ENCODE measurements at regions not wholly inside any gene's neighbourhood (a gene's known extent, or its start where the extent isn't known, plus 50 kb on each side); places are given as distances from the start of the nearest gene placed in this dataset.

DNA sequence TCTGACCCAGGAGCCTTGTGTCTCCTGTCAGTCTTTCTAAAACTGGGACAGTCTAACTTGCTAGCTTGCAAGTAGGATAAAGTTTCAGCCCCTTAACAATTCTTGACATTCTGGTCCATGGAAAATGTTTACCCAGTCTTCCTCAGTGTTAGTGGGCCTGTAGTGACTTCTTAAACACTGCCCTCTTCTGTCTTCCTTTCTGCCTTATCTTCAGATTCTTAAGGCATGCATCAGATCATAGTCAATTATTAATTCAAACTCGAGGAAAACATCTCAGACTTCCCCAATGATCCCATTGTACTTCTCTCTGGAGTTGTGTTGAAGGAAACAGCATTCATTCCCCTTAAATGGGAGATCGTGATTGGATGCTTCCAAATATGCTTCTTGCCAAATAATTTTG lies 1199.8 kb downstream of the DTWD2 start:
- no peaks in the 10 kb centered on the region for H4K20me1 ChIP-seq (ENCODE audit: control insufficient read depth, insufficient read depth)
- POLR2A ChIA-PET = no interaction called here
- no peaks in the 10 kb centered on the region for H3K4me1 ChIP-seq (ENCODE audit: control insufficient read depth, insufficient read depth, low read length)
- no peak overlapping the region for H3K27ac ChIP-seq (ENCODE audit: control insufficient read depth, insufficient read depth)
- no peak for ATAC-seq
- no peak for DNase-seq (ENCODE audit: low read depth, low spot score)
- FAIRE-seq = no peak
- H2AFZ ChIP-seq (ENCODE audit: control insufficient read depth, low read depth, low read length) = no peak overlapping the region
- no peak overlapping the region for H3K4me2 ChIP-seq (ENCODE audit: control insufficient read depth, insufficient read depth)
- no peaks in the 10 kb centered on the region for H3K79me2 ChIP-seq (ENCODE audit: control insufficient read depth, insufficient read depth, low read length)
- 0% methylated on average over 2 of the region's 2 CpGs for WGBS (ENCODE audit: insufficient coverage, insufficient replicate concordance, low lambda C conversion rate, missing lambda C conversion rate)
- no peak overlapping the region for H3K4me3 ChIP-seq
- H3K9me3 ChIP-seq (replicated peaks; ENCODE audit: control insufficient read depth, insufficient read depth, low read length) = no peaks in the 10 kb centered on the region
- H3K36me3 ChIP-seq (ENCODE audit: control insufficient read depth in 2 of 2, insufficient read depth in 2 of 2, low read length in 1 of 2) = no peaks in the 10 kb centered on the region
- RAD21 ChIA-PET (ENCODE audit: unreplicated experiment) = no interaction called here
- no TSS peak for BruUV-seq (replicated peaks)
- SMC1A ChIA-PET (ENCODE audit: uncharacterized antibody, unreplicated experiment) = no interaction called here
- H3K9ac ChIP-seq (ENCODE audit: control insufficient read depth, insufficient read depth, low read length) = no peak overlapping the region
- in situ Hi-C loops (cut with MboI) = no loop called here
- CTCF ChIA-PET = no interaction called here
- no peaks in the 10 kb centered on the region for H3K27me3 ChIP-seq (replicated peaks in 1 of 2; ENCODE audit: control insufficient read depth in 2 of 2, insufficient read depth in 2 of 2, low read length in 1 of 2)
- intact Hi-C loops (cut with micrococcal nuclease; ENCODE audit: unreplicated experiment) = no loop called here
- no peak for TF ChIP-seq ZSCAN29 (IDR thresholded peaks at IDR 0.05)
- TF ChIP-seq FOXM1 (IDR thresholded peaks at IDR 0.05; ENCODE audit: low read depth, low read length) = no peak
- no peak for TF ChIP-seq PBX3 (IDR thresholded peaks at IDR 0.05; ENCODE audit: insufficient replicate concordance, low read depth, low read length)
- no peak for TF ChIP-seq E4F1 (IDR thresholded peaks at IDR 0.05; ENCODE audit: borderline replicate concordance, partially characterized antibody)
- TF ChIP-seq, protein P1, sequence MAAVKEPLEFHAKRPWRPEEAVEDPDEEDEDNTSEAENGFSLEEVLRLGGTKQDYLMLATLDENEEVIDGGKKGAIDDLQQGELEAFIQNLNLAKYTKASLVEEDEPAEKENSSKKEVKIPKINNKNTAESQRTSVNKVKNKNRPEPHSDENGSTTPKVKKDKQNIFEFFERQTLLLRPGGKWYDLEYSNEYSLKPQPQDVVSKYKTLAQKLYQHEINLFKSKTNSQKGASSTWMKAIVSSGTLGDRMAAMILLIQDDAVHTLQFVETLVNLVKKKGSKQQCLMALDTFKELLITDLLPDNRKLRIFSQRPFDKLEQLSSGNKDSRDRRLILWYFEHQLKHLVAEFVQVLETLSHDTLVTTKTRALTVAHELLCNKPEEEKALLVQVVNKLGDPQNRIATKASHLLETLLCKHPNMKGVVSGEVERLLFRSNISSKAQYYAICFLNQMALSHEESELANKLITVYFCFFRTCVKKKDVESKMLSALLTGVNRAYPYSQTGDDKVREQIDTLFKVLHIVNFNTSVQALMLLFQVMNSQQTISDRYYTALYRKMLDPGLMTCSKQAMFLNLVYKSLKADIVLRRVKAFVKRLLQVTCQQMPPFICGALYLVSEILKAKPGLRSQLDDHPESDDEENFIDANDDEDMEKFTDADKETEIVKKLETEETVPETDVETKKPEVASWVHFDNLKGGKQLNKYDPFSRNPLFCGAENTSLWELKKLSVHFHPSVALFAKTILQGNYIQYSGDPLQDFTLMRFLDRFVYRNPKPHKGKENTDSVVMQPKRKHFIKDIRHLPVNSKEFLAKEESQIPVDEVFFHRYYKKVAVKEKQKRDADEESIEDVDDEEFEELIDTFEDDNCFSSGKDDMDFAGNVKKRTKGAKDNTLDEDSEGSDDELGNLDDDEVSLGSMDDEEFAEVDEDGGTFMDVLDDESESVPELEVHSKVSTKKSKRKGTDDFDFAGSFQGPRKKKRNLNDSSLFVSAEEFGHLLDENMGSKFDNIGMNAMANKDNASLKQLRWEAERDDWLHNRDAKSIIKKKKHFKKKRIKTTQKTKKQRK (IDR thresholded peaks at IDR 0.05; ENCODE audit: low read depth, low read length) = no peak
- TF ChIP-seq, protein P2, sequence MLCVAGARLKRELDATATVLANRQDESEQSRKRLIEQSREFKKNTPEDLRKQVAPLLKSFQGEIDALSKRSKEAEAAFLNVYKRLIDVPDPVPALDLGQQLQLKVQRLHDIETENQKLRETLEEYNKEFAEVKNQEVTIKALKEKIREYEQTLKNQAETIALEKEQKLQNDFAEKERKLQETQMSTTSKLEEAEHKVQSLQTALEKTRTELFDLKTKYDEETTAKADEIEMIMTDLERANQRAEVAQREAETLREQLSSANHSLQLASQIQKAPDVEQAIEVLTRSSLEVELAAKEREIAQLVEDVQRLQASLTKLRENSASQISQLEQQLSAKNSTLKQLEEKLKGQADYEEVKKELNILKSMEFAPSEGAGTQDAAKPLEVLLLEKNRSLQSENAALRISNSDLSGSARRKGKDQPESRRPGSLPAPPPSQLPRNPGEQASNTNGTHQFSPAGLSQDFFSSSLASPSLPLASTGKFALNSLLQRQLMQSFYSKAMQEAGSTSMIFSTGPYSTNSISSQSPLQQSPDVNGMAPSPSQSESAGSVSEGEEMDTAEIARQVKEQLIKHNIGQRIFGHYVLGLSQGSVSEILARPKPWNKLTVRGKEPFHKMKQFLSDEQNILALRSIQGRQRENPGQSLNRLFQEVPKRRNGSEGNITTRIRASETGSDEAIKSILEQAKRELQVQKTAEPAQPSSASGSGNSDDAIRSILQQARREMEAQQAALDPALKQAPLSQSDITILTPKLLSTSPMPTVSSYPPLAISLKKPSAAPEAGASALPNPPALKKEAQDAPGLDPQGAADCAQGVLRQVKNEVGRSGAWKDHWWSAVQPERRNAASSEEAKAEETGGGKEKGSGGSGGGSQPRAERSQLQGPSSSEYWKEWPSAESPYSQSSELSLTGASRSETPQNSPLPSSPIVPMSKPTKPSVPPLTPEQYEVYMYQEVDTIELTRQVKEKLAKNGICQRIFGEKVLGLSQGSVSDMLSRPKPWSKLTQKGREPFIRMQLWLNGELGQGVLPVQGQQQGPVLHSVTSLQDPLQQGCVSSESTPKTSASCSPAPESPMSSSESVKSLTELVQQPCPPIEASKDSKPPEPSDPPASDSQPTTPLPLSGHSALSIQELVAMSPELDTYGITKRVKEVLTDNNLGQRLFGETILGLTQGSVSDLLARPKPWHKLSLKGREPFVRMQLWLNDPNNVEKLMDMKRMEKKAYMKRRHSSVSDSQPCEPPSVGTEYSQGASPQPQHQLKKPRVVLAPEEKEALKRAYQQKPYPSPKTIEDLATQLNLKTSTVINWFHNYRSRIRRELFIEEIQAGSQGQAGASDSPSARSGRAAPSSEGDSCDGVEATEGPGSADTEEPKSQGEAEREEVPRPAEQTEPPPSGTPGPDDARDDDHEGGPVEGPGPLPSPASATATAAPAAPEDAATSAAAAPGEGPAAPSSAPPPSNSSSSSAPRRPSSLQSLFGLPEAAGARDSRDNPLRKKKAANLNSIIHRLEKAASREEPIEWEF (IDR thresholded peaks at IDR 0.05; ENCODE audit: insufficient replicate concordance, low read depth, low read length) = no peak
- no peak for TF ChIP-seq WRNIP1 (IDR thresholded peaks at IDR 0.05; ENCODE audit: borderline replicate concordance, low read depth, low read length)
- no peak for TF ChIP-seq ZNF207 (IDR thresholded peaks at IDR 0.05; ENCODE audit: borderline replicate concordance)
- no peak for TF ChIP-seq CREM (IDR thresholded peaks at IDR 0.05; ENCODE audit: low read depth)
- TF ChIP-seq JUNB (IDR thresholded peaks at IDR 0.05) = no peak
- no peak for TF ChIP-seq EZH2 (IDR thresholded peaks at IDR 0.05; ENCODE audit: borderline replicate concordance, control insufficient read depth, low read depth, low read length)

Measured in GM12878 (cell line).